ENCODE measurements at regions not wholly inside any gene's neighbourhood (a gene's known extent, or its start where the extent isn't known, plus 50 kb on each side); places are given as distances from the start of the nearest gene placed in this dataset.

GRCh38 chr13:43985422-43986072 lies 105.8 kb downstream of the LACC1 start:
- DNase-seq = no peak

- no peak for DNase-seq
Observed at GRCh38 chr13:43986421-43986981, 106.8 kb downstream of the LACC1 start.

GRCh38 chr13:43988302-43988701 lies 108.6 kb downstream of the LACC1 start:
- no peak for DNase-seq

GRCh38 chr13:43990021-43990420 lies 110.3 kb downstream of the LACC1 start:
- no peak for DNase-seq

GRCh38 chr13:43990829-43991228 lies 111.1 kb downstream of the LACC1 start:
- no peak for DNase-seq

- DNase-seq = no peak
Observed at GRCh38 chr13:43991773-43992201, 112.1 kb downstream of the LACC1 start.

GRCh38 chr13:43992211-43992610 lies 112.5 kb downstream of the LACC1 start:
- DNase-seq = no peak

GRCh38 chr13:43994999-43995859 lies 115.5 kb downstream of the LACC1 start:
- DNase-seq = no peak

- no peak for DNase-seq
Observed at GRCh38 chr13:43996221-43996620, 116.5 kb downstream of the LACC1 start.

GRCh38 chr13:44003481-44003880 lies 123.8 kb downstream of the LACC1 start:
- no peak for DNase-seq

GRCh38 chr13:44004878-44005277 lies 125.2 kb downstream of the LACC1 start:
- no peak for DNase-seq

GRCh38 chr13:44007451-44007850 lies 127.7 kb downstream of the LACC1 start:
- no peak for DNase-seq

GRCh38 chr13:44011036-44011435 lies 131.3 kb downstream of the LACC1 start:
- no peak for DNase-seq

GRCh38 chr13:44012910-44013757 lies 133.4 kb downstream of the LACC1 start:
- DNase-seq = no peak

GRCh38 chr13:44013758-44014291 lies 134.1 kb downstream of the LACC1 start:
- no peak for DNase-seq

GRCh38 chr13:44014501-44014900 lies 134.8 kb downstream of the LACC1 start:
- no peak for DNase-seq

GRCh38 chr13:44015118-44015517 lies 135.4 kb downstream of the LACC1 start:
- no peak for DNase-seq

GRCh38 chr13:44015811-44016210 lies 136.1 kb downstream of the LACC1 start:
- DNase-seq = no peak

GRCh38 chr13:44017756-44018309 lies 138.1 kb downstream of the LACC1 start:
- DNase-seq = no peak

- no peak for DNase-seq
Observed at GRCh38 chr13:44019651-44020050, 139.9 kb downstream of the LACC1 start.

- DNase-seq = no peak
Observed at GRCh38 chr13:44021422-44021821, 141.7 kb downstream of the LACC1 start.

GRCh38 chr13:44022196-44022595 lies 142.5 kb downstream of the LACC1 start:
- no peak for DNase-seq

All from activated effector memory CD4-positive, alpha-beta T cell treated with anti-CD3 and anti-CD28 coated beads, Interleukin-2, amount 50 U/mL, for 16 hours (primary cell).